GM23338 (cell line): ENCODE measurements at regions not wholly inside any gene's neighbourhood (a gene's known extent, or its start where the extent isn't known, plus 50 kb on each side); places are given as distances from the start of the nearest gene placed in this dataset.

ENCODE experiments used
- ATAC-seq: fragments of 200-7000 bp; cut with Tn5 transposase; 3 replicates; pipeline ENCODE4 v1.9.1; 2020
- DNase-seq: peaks from one replicate; pipeline ENCODE4 v3.0.0-alpha.2; 2015; ENCODE audit warnings: low spot score
- H2AFZ ChIP-seq: fragments of 200-600 bp; sonication (generic); 2 replicates; pipeline ENCODE4 v1.8.0; 2016; ENCODE audit warnings: antibody characterized with exemption, mild to moderate bottlenecking, moderate library complexity
- H3F3A ChIP-seq: fragments of 200-600 bp; sonication (generic); replicated peaks from 2 replicates; pipeline ENCODE4 v1.8.0; 2017; ENCODE audit warnings: antibody characterized with exemption, mixed run types, low read depth
- H3K27ac ChIP-seq: fragments of 200-600 bp; sonication (generic); 2 replicates; pipeline ENCODE4 v1.6.1; 2016; ENCODE audit warnings: low read depth
- H3K27me3 ChIP-seq: fragments of 200-600 bp; sonication (generic); 2 replicates; pipeline ENCODE4 v1.8.0; 2016; ENCODE audit warnings: mild to moderate bottlenecking, mixed run types, moderate library complexity; ENCODE audit not compliant: insufficient read depth
- H3K36me3 ChIP-seq: fragments of 200-600 bp; sonication (generic); 2 replicates; pipeline ENCODE4 v1.8.0; 2016; ENCODE audit warnings: mild to moderate bottlenecking; ENCODE audit not compliant: insufficient read depth
- H3K4me1 ChIP-seq: fragments of 200-600 bp; sonication (generic); 2 replicates; pipeline ENCODE4 v1.8.0; 2016; ENCODE audit warnings: mild to moderate bottlenecking, moderate library complexity; ENCODE audit not compliant: insufficient read depth
- H3K4me2 ChIP-seq: fragments of 200-600 bp; sonication (generic); 2 replicates; pipeline ENCODE4 v1.7.1; 2017; ENCODE audit warnings: mixed run types
- H3K4me3 ChIP-seq: fragments of 200-600 bp; sonication (generic); 2 replicates; pipeline ENCODE4 v1.6.1; 2016; ENCODE audit warnings: mixed run types
- H3K79me2 ChIP-seq: fragments of 200-600 bp; sonication (generic); replicated peaks from 2 replicates; pipeline ENCODE4 v1.8.0; 2017; ENCODE audit warnings: mild to moderate bottlenecking; ENCODE audit not compliant: insufficient read depth
- H3K9me2 ChIP-seq: fragments of 200-600 bp; sonication (generic); 2 replicates; pipeline ENCODE4 v1.8.0; 2017; ENCODE audit not compliant: insufficient read depth
- H4K20me1 ChIP-seq: fragments of 200-600 bp; sonication (generic); replicated peaks from 2 replicates; pipeline ENCODE4 v1.8.0; 2017; ENCODE audit warnings: mild to moderate bottlenecking; ENCODE audit not compliant: insufficient read depth
- H3K27ac Mint-ChIP-seq: 2 replicates; pipeline ENCODE4 v1.8.0; 2020; ENCODE audit warnings: inconsistent platforms, mild to moderate bottlenecking, moderate library complexity, mixed read lengths
- H3K27me3 Mint-ChIP-seq: 3 replicates; pipeline ENCODE4 v1.8.0; 2022; ENCODE audit warnings: low read depth, mild to moderate bottlenecking, moderate library complexity, mixed read lengths, inconsistent platforms; ENCODE audit not compliant: insufficient read depth, poor library complexity
- H3K36me3 Mint-ChIP-seq: 3 replicates; pipeline ENCODE4 v1.8.0; 2021; ENCODE audit warnings: low read depth, mild to moderate bottlenecking, inconsistent platforms, moderate library complexity, mixed read lengths
- H3K4me1 Mint-ChIP-seq: 3 replicates; pipeline ENCODE4 v1.8.0; 2020; ENCODE audit warnings: mild to moderate bottlenecking, inconsistent platforms, mixed read lengths
- H3K4me3 Mint-ChIP-seq: 3 replicates; pipeline ENCODE4 v1.8.0; 2021; ENCODE audit warnings: moderate library complexity, mild to moderate bottlenecking, inconsistent platforms, mixed read lengths
- H3K9me3 Mint-ChIP-seq: 3 replicates; pipeline ENCODE4 v1.8.0; 2020; ENCODE audit warnings: moderate library complexity, mild to moderate bottlenecking, inconsistent platforms, mixed read lengths
- CREB1 ChIP-seq: fragments of 250-450 bp; sonication (Bioruptor Pico); IDR thresholded peaks from 2 replicates; pipeline ENCODE4 v1.5.0; 2020; ENCODE audit warnings: low read depth, mild to moderate bottlenecking, moderate library complexity
- EZH2 ChIP-seq: fragments of 200-600 bp; sonication (generic); IDR thresholded peaks from one replicate; pipeline ENCODE4 v1.8.0; 2017; ENCODE audit warnings: antibody characterized with exemption, mild to moderate bottlenecking, low read depth; ENCODE audit not compliant: unreplicated experiment
- EZH2phosphoT487 ChIP-seq: fragments of 200-600 bp; sonication (generic); IDR thresholded peaks from one replicate; pipeline ENCODE4 v1.8.1; 2018; ENCODE audit warnings: antibody characterized with exemption; ENCODE audit not compliant: unreplicated experiment
- JUNB ChIP-seq: IDR thresholded peaks from one replicate; pipeline ENCODE4 v1.6.1; 2016; ENCODE audit warnings: antibody characterized with exemption; ENCODE audit not compliant: unreplicated experiment
- NANOG ChIP-seq: IDR thresholded peaks from 2 replicates; pipeline ENCODE4 v1.6.1; 2016; ENCODE audit warnings: antibody characterized with exemption, borderline replicate concordance
- POLR2AphosphoS5 ChIP-seq: IDR thresholded peaks from 2 replicates; pipeline ENCODE4 v1.6.1; 2016; ENCODE audit warnings: antibody characterized with exemption, low read depth
- STAT1 ChIP-seq: IDR thresholded peaks from one replicate; pipeline ENCODE4 v1.6.1; 2016; ENCODE audit warnings: antibody characterized with exemption; ENCODE audit not compliant: unreplicated experiment
- ZNF114 ChIP-seq: fragments of 250-450 bp; sonication (Bioruptor Pico); IDR thresholded peaks from 2 replicates; pipeline ENCODE4 v1.5.0; 2020; ENCODE audit warnings: mild to moderate bottlenecking, moderate library complexity
- ZNF331 ChIP-seq: fragments of 250-450 bp; sonication (Bioruptor Pico); IDR thresholded peaks from 2 replicates; pipeline ENCODE4 v1.5.0; 2020; ENCODE audit warnings: low read depth, mild to moderate bottlenecking, moderate library complexity
- TF ChIP-seq, protein P1 (sequence below): fragments of 250-450 bp; sonication (Bioruptor Pico); IDR thresholded peaks from 2 replicates; pipeline ENCODE4 v1.5.0; 2020; ENCODE audit warnings: mild to moderate bottlenecking, moderate library complexity
- TF ChIP-seq, protein P2 (sequence below), 2 experiments: fragments of 200-600 bp in 1 of 2; sonication (generic) in 1 of 2; conservative IDR thresholded peaks; 2 replicates each; pipeline versions ENCODE4 v1.5.1 to v1.6.1; 2016 to 2017; ENCODE audit warnings: antibody characterized with exemption in 2 of 2, low read depth in 2 of 2, mild to moderate bottlenecking in 2 of 2, moderate library complexity in 1 of 2
- TF ChIP-seq, protein P3 (sequence below): IDR thresholded peaks from one replicate; pipeline ENCODE4 v1.6.1; 2018; ENCODE audit warnings: antibody characterized with exemption; ENCODE audit not compliant: unreplicated experiment
- TF ChIP-seq, protein P4 (sequence below): IDR thresholded peaks from 2 replicates; pipeline ENCODE4 v1.6.1; 2016; ENCODE audit warnings: antibody characterized with exemption

DNA sequence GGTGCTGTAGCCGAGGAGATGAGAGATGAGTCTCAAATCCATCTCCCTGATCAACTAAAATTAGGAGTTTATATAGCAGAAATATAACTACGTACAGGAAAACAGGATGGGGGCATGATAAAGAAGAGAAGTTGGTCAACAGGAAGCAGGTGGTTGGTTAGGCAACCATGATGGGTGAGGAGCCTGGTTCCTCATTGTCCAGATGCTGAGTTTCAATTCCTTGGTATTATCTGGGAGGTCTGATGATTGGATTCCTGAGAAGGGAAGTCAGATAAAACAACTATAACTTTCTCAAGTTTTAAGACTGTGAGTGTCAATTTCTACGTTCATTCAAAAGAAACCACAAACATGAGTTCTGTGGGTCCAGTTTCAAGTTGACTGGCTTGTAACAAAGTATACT, 323.9 kb downstream of the MTRR start:
- Mint-ChIP-seq H3K9me3 (peaks cover 5% of the 10 kb centered on the region; the same call in 1 of the 3 replicates), H3K4me1 (no peaks in the 10 kb centered on the region), H3K27ac (no peak overlapping the region), H3K4me3 (no peak overlapping the region), H3K36me3 (no peaks in the 10 kb centered on the region), H3K27me3 (no peaks in the 10 kb centered on the region)
- TF ChIP-seq ZNF331 (CRISPR knock-in tag) = no peak
- TF ChIP-seq, protein P1, sequence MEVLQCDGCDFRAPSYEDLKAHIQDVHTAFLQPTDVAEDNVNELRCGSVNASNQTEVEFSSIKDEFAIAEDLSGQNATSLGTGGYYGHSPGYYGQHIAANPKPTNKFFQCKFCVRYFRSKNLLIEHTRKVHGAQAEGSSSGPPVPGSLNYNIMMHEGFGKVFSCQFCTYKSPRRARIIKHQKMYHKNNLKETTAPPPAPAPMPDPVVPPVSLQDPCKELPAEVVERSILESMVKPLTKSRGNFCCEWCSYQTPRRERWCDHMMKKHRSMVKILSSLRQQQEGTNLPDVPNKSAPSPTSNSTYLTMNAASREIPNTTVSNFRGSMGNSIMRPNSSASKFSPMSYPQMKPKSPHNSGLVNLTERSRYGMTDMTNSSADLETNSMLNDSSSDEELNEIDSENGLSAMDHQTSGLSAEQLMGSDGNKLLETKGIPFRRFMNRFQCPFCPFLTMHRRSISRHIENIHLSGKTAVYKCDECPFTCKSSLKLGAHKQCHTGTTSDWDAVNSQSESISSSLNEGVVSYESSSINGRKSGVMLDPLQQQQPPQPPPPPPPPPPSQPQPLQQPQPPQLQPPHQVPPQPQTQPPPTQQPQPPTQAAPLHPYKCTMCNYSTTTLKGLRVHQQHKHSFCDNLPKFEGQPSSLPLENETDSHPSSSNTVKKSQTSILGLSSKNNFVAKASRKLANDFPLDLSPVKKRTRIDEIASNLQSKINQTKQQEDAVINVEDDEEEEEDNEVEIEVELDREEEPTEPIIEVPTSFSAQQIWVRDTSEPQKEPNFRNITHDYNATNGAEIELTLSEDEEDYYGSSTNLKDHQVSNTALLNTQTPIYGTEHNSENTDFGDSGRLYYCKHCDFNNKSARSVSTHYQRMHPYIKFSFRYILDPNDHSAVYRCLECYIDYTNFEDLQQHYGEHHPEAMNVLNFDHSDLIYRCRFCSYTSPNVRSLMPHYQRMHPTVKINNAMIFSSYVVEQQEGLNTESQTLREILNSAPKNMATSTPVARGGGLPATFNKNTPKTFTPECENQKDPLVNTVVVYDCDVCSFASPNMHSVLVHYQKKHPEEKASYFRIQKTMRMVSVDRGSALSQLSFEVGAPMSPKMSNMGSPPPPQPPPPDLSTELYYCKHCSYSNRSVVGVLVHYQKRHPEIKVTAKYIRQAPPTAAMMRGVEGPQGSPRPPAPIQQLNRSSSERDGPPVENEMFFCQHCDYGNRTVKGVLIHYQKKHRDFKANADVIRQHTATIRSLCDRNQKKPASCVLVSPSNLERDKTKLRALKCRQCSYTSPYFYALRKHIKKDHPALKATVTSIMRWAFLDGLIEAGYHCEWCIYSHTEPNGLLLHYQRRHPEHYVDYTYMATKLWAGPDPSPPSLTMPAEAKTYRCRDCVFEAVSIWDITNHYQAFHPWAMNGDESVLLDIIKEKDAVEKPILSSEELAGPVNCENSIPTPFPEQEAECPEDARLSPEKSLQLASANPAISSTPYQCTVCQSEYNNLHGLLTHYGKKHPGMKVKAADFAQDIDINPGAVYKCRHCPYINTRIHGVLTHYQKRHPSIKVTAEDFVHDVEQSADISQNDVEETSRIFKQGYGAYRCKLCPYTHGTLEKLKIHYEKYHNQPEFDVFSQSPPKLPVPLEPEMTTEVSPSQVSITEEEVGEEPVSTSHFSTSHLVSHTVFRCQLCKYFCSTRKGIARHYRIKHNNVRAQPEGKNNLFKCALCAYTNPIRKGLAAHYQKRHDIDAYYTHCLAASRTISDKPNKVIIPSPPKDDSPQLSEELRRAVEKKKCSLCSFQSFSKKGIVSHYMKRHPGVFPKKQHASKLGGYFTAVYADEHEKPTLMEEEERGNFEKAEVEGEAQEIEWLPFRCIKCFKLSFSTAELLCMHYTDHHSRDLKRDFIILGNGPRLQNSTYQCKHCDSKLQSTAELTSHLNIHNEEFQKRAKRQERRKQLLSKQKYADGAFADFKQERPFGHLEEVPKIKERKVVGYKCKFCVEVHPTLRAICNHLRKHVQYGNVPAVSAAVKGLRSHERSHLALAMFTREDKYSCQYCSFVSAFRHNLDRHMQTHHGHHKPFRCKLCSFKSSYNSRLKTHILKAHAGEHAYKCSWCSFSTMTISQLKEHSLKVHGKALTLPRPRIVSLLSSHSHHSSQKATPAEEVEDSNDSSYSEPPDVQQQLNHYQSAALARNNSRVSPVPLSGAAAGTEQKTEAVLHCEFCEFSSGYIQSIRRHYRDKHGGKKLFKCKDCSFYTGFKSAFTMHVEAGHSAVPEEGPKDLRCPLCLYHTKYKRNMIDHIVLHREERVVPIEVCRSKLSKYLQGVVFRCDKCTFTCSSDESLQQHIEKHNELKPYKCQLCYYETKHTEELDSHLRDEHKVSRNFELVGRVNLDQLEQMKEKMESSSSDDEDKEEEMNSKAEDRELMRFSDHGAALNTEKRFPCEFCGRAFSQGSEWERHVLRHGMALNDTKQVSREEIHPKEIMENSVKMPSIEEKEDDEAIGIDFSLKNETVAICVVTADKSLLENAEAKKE (CRISPR knock-in tag) = no peak
- no peak for TF ChIP-seq EZH2
- no peak for TF ChIP-seq NANOG
- no peak for TF ChIP-seq ZNF114 (CRISPR knock-in tag)
- TF ChIP-seq, protein P2, sequence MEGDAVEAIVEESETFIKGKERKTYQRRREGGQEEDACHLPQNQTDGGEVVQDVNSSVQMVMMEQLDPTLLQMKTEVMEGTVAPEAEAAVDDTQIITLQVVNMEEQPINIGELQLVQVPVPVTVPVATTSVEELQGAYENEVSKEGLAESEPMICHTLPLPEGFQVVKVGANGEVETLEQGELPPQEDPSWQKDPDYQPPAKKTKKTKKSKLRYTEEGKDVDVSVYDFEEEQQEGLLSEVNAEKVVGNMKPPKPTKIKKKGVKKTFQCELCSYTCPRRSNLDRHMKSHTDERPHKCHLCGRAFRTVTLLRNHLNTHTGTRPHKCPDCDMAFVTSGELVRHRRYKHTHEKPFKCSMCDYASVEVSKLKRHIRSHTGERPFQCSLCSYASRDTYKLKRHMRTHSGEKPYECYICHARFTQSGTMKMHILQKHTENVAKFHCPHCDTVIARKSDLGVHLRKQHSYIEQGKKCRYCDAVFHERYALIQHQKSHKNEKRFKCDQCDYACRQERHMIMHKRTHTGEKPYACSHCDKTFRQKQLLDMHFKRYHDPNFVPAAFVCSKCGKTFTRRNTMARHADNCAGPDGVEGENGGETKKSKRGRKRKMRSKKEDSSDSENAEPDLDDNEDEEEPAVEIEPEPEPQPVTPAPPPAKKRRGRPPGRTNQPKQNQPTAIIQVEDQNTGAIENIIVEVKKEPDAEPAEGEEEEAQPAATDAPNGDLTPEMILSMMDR (conservative IDR thresholded peaks at IDR 0.05; ENCODE audit: low read depth in 2 of 2) = no peak
- TF ChIP-seq STAT1 = no peak
- TF ChIP-seq, protein P3, sequence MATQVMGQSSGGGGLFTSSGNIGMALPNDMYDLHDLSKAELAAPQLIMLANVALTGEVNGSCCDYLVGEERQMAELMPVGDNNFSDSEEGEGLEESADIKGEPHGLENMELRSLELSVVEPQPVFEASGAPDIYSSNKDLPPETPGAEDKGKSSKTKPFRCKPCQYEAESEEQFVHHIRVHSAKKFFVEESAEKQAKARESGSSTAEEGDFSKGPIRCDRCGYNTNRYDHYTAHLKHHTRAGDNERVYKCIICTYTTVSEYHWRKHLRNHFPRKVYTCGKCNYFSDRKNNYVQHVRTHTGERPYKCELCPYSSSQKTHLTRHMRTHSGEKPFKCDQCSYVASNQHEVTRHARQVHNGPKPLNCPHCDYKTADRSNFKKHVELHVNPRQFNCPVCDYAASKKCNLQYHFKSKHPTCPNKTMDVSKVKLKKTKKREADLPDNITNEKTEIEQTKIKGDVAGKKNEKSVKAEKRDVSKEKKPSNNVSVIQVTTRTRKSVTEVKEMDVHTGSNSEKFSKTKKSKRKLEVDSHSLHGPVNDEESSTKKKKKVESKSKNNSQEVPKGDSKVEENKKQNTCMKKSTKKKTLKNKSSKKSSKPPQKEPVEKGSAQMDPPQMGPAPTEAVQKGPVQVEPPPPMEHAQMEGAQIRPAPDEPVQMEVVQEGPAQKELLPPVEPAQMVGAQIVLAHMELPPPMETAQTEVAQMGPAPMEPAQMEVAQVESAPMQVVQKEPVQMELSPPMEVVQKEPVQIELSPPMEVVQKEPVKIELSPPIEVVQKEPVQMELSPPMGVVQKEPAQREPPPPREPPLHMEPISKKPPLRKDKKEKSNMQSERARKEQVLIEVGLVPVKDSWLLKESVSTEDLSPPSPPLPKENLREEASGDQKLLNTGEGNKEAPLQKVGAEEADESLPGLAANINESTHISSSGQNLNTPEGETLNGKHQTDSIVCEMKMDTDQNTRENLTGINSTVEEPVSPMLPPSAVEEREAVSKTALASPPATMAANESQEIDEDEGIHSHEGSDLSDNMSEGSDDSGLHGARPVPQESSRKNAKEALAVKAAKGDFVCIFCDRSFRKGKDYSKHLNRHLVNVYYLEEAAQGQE = no peak
- no peak for TF ChIP-seq JUNB
- TF ChIP-seq EZH2phosphoT487 = no peak
- TF ChIP-seq CREB1 = no peak
- TF ChIP-seq POLR2AphosphoS5 = no peak
- TF ChIP-seq, protein P4, sequence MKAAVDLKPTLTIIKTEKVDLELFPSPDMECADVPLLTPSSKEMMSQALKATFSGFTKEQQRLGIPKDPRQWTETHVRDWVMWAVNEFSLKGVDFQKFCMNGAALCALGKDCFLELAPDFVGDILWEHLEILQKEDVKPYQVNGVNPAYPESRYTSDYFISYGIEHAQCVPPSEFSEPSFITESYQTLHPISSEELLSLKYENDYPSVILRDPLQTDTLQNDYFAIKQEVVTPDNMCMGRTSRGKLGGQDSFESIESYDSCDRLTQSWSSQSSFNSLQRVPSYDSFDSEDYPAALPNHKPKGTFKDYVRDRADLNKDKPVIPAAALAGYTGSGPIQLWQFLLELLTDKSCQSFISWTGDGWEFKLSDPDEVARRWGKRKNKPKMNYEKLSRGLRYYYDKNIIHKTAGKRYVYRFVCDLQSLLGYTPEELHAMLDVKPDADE = no peak
- Histone ChIP-seq H3K4me1 (no peaks in the 10 kb centered on the region), H3F3A (no peaks in the 10 kb centered on the region), H3K79me2 (no peaks in the 10 kb centered on the region), H3K4me3 (no peak overlapping the region), H3K4me2 (no peak overlapping the region), H3K27me3 (no peaks in the 10 kb centered on the region), H3K9me2 (peaks cover 7% of the 10 kb centered on the region; the same call in 1 of the 2 replicates), H4K20me1 (no peaks in the 10 kb centered on the region), H3K27ac (no peak overlapping the region), H2AFZ (no peak overlapping the region), H3K36me3 (no peaks in the 10 kb centered on the region)
- ATAC-seq (no peak), DNase-seq (no peak)
